GM18498 (cell line): ENCODE measurements at regions not wholly inside any gene's neighbourhood (a gene's known extent, or its start where the extent isn't known, plus 50 kb on each side); places are given as distances from the start of the nearest gene placed in this dataset.

ENCODE experiments used
- ATAC-seq: cut with Tn5 transposase; IDR thresholded peaks from one replicate; pipeline ENCODE4 v1.9.1; 2021; ENCODE audit warnings: mild to moderate bottlenecking, moderate library complexity; ENCODE audit not compliant: unreplicated experiment

DNA sequence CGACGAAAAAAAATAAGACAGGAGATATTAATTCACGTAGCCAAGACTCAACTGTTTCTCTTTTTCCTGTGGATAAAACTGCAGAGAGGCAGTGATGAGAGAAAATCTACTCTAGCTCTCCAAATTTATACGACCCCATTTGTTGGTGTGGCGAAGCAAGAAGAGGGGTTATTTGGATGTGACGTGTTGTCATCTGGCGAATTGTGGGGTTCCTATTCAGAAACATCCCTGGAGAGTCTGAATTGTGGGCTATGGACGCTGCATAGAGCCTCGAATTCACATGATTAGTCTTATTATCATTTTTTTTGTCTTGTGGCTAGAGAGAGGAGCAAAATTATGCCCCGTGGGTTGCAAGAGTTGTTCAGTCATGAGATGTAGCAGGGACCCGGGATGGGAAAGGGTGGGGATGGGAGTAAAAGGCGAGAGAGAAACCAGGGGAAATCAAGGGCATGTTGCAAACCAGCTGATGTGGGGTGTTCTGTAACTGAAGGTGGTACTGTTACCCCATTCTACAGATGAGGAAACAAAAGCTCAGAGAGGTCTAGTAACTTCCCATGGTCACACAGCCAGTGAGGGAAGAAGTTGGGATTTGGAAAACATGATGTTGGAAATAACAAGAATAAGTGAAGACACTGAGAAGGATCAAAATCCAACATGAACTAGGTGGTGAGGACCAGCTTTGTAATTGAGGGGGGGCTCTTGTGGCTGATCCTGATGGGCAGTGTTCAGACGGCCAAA, 69.2 kb upstream of the SFMBT2 start:
- no peak for ATAC-seq

DNA sequence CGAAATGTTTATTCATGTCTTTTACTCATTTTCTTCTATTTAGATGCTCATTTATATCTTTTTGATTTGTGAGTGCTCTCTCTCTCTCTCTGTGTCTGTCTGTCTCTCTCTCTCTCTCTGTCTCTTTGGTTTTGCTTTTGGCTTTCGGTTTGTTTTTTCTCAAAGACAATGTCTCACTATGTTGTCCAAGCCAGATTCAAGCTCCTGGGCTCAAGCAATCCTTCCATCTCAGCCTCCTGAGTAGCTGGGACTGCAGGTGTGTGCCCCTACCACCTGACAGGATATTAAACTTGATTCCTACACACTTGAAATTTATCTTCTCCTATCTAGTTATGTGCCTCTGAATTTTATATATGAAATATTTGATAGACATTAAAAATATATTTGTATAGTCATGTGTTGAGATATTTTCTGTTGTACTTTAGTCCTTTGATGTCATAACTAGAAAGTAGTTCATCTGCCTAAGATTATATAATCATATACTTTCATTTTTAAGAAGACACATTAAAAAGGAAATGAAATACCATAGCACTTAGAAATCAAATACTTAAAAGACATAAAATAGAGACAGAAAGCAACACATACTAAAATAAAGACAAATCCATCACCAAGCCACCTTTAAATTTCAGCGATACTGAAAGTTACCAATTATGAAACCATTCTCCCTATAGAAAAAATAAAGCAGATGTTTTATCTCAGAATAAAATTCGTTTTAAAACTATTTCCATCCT, 68.1 kb upstream of the SFMBT2 start:
- no peak for ATAC-seq

DNA sequence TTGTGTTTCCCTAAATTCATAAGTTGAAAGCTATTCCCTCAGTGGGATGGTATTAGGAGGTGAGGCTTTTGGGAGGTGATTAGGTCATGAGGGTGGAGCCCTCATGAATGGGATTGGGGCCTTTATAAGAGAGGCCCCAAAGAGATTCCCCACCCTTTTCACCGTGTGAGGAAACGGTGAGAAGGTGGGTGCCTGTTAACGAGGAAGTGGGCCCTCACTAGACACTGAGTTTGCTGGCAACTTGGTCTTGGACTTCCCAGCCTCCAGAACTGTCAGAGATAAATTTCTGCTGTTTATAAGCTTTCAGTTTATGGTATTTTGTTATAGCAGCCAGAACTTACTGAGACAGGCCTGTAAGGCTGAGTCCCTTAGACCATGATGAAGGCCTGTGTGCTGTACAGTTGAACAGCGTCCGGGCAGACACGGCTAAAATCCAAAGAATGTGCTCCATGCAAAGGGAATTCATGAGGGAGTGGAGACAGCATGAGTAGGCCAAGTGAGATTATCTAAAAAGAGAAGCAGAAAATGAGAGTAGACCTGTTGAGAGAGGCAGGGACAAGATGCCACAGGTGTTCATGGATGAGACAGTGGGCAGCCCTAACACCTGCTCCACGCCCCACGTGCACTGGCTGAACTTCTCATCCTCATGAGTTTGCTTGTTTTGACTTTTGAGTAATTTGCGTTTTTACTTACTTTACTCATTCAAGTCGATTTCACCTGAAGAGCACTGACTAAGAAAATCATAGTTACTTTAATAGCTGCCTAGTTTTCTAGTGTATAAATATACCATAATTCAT, 66.9 kb upstream of the SFMBT2 start:
- no peak for ATAC-seq

- no peak for ATAC-seq
Observed at GRCh38 chr10:7475939-7476338, 65.1 kb upstream of the SFMBT2 start.

GRCh38 chr10:7475046-7475911, 64.4 kb upstream of the SFMBT2 start:
- no peak for ATAC-seq

GRCh38 chr10:7474388-7474787, 63.6 kb upstream of the SFMBT2 start:
- ATAC-seq = no peak

DNA sequence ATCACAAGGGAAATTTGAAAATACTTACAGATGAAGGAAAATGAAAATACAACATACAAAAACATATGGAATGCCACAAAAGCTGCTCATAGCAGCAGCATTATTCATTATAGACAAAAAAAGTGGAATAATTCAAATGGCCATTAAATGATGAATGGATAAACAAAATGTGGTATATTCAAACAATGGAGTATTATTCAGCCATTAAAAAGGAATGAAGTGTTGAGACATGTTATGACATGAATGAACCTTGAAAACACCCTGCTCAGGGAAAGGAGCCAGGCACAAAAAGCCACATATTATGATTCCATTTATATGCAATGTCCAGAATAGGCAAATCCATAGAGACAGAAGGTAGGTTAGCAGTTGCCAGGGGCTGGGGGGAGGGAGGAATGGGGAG, 62.6 kb upstream of the SFMBT2 start:
- ATAC-seq = no peak

GRCh38 chr10:7471720-7472367, 61.0 kb upstream of the SFMBT2 start:
- peak; percentile 87 for ATAC-seq

DNA sequence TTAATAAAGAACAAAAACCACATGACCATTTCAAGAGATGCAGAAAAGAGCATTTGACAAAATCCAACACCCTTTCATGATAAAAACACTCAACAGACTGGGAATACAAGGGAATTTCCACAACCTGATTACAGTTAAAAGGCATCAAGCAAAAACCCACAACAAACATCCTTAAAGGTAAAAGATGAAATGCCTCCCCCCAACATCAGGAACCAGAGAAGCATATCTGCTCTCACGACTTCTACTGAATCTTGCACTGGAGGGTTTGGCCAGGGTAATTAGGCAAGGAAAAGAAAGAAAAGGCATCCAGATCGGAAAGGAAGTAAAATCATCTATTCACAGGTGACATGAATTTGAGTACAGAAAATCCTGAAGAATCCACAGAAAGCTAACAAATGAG, 59.5 kb upstream of the SFMBT2 start:
- no peak for ATAC-seq

GRCh38 chr10:7467031-7467667, 56.3 kb upstream of the SFMBT2 start:
- ATAC-seq = no peak

DNA sequence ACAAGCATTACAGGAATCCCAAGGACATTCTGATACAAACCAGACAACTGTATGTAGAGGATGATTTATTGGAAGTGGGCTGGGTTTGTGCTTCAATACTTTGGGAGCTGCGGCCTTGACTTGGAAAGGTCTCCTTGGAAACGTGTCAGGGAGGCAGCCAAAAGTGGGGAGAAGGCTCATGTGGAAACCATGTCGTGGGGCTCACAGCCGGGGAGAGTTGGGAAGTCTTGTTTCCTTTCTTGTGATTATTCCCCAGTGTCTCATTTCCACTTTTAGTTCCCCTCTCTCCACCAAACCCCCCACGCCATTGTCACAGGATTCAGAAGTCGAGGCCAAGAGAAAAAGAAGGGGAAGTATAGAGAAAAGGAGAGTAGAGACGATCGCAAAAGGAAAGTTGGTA, 53.9 kb upstream of the SFMBT2 start:
- no peak for ATAC-seq
